ENCODE measurements at regions not wholly inside any gene's neighbourhood (a gene's known extent, or its start where the extent isn't known, plus 50 kb on each side); places are given as distances from the start of the nearest gene placed in this dataset.

DNA sequence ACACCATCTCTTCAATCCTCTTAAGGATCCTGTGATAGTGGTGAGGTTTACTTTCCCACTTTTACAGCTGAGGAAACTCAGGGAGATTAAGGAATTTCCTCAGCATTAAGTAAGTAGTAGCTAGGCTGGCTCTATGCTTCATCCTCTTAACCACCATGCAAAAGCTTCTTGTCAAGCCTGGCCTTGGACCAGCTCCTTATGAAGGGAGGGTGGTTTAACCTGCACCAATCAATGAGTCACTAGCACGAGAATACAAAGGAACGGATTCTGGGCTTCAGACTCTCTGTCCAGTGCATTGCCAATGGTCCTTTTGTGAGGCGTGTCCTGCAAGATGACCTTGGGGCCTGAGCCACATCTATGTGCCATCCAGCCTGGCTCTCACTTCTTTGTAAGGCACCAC is 202.0 kb upstream of the CFAP20DC start:
- Histone ChIP-seq H3K4me2 (no peak overlapping the region), H3K4me1 (no peaks in the 10 kb centered on the region), H3K9me3 (no peaks in the 10 kb centered on the region), H3K27ac (no peak overlapping the region), H3K4me3 (no peak overlapping the region)
- no peak for DNase-seq (ENCODE audit: low read depth in 1 of 2, low spot score in 1 of 2)
- no peak for FAIRE-seq
- ChIA-PET CTCF (interaction anchor here (0.6 kb wide), 1 partner anchor 1630 kb away, joined by 3 read pairs; no protein-coding TSS in a partner anchor), POLR2A (no interaction called here)
- TF ChIP-seq EHF (CRISPR knock-in tag; IDR thresholded peaks at IDR 0.05) (no peak), EP300 (IDR thresholded peaks at IDR 0.05) (no peak), RAD21 (conservative IDR thresholded peaks at IDR 0.05 in 1 of 2, IDR thresholded peaks at IDR 0.05 in 1 of 2) (no peak), SREBF2 (IDR thresholded peaks at IDR 0.05) (no peak), CHD4 (IDR thresholded peaks at IDR 0.05; ENCODE audit: borderline replicate concordance) (no peak), CBX8 (IDR thresholded peaks at IDR 0.05) (no peak), FOSB (CRISPR knock-in tag; IDR thresholded peaks at IDR 0.05) (no peak), NFE2L2 (conservative IDR thresholded peaks at IDR 0.05; ENCODE audit: low read length) (no peak), KDM1A (IDR thresholded peaks at IDR 0.05; ENCODE audit: low read depth) (no peak), JUN (IDR thresholded peaks at IDR 0.05) (no peak), CEBPB (IDR thresholded peaks at IDR 0.05) (no peak), NPAS2 (CRISPR knock-in tag; IDR thresholded peaks at IDR 0.05; ENCODE audit: borderline replicate concordance) (no peak), RCOR1 (IDR thresholded peaks at IDR 0.05; ENCODE audit: low read depth, low read length) (no peak), CBX2 (IDR thresholded peaks at IDR 0.05; ENCODE audit: borderline replicate concordance, low read depth) (no peak), CHD2 (IDR thresholded peaks at IDR 0.05; ENCODE audit: low read length, partially characterized antibody) (no peak)
- TF ChIP-seq, protein P1, sequence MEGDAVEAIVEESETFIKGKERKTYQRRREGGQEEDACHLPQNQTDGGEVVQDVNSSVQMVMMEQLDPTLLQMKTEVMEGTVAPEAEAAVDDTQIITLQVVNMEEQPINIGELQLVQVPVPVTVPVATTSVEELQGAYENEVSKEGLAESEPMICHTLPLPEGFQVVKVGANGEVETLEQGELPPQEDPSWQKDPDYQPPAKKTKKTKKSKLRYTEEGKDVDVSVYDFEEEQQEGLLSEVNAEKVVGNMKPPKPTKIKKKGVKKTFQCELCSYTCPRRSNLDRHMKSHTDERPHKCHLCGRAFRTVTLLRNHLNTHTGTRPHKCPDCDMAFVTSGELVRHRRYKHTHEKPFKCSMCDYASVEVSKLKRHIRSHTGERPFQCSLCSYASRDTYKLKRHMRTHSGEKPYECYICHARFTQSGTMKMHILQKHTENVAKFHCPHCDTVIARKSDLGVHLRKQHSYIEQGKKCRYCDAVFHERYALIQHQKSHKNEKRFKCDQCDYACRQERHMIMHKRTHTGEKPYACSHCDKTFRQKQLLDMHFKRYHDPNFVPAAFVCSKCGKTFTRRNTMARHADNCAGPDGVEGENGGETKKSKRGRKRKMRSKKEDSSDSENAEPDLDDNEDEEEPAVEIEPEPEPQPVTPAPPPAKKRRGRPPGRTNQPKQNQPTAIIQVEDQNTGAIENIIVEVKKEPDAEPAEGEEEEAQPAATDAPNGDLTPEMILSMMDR (IDR thresholded peaks at IDR 0.05): no peak
- no CpG with 5 or more reads among the region's 3 CpGs for WGBS (ENCODE audit: missing lambda C conversion rate)
- no peak for ATAC-seq

DNA sequence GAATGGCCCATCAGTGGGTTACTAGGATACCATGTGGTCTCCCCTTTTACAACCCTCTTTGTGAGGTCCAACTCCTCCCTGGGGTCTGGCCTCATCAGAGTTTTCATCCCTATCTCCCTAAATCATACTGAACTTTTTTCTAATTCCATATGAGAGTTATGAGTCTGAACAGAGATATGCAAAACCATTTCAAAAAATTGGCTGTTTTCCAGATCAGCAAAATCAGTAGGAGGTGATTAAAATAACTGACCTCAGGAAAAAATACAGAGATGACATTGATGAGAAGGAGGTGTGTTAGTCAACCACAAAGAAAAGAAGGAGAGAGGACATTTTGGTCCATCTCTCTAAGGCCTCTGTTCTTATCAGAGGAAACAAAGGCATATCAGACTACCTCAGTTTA is 200.8 kb upstream of the CFAP20DC start:
- Histone ChIP-seq H3K27ac (no peak overlapping the region), H3K4me2 (no peak overlapping the region), H3K4me1 (no peaks in the 10 kb centered on the region), H3K4me3 (no peak overlapping the region), H3K9me3 (no peaks in the 10 kb centered on the region)
- no peak for DNase-seq (ENCODE audit: low read depth in 1 of 2, low spot score in 1 of 2)
- FAIRE-seq: no peak
- ChIA-PET CTCF (no interaction called here), POLR2A (no interaction called here)
- ATAC-seq: no peak
- TF ChIP-seq, protein P2, sequence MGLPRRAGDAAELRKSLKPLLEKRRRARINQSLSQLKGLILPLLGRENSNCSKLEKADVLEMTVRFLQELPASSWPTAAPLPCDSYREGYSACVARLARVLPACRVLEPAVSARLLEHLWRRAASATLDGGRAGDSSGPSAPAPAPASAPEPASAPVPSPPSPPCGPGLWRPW (IDR thresholded peaks at IDR 0.05): no peak
- TF ChIP-seq JUNB (IDR thresholded peaks at IDR 0.05) (no peak), TFCP2L1 (CRISPR knock-in tag; IDR thresholded peaks at IDR 0.05) (no peak), RFX5 (IDR thresholded peaks at IDR 0.05) (no peak), HEYL (CRISPR knock-in tag; IDR thresholded peaks at IDR 0.05) (no peak), RAD21 (conservative IDR thresholded peaks at IDR 0.05 in 1 of 2, IDR thresholded peaks at IDR 0.05 in 1 of 2) (no peak), NR3C1 (IDR thresholded peaks at IDR 0.05) (no peak), FOSB (CRISPR knock-in tag; IDR thresholded peaks at IDR 0.05) (no peak)
- TF ChIP-seq, protein P3, sequence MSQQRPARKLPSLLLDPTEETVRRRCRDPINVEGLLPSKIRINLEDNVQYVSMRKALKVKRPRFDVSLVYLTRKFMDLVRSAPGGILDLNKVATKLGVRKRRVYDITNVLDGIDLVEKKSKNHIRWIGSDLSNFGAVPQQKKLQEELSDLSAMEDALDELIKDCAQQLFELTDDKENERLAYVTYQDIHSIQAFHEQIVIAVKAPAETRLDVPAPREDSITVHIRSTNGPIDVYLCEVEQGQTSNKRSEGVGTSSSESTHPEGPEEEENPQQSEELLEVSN (IDR thresholded peaks at IDR 0.05; ENCODE audit: borderline replicate concordance, low read depth): no peak

DNA sequence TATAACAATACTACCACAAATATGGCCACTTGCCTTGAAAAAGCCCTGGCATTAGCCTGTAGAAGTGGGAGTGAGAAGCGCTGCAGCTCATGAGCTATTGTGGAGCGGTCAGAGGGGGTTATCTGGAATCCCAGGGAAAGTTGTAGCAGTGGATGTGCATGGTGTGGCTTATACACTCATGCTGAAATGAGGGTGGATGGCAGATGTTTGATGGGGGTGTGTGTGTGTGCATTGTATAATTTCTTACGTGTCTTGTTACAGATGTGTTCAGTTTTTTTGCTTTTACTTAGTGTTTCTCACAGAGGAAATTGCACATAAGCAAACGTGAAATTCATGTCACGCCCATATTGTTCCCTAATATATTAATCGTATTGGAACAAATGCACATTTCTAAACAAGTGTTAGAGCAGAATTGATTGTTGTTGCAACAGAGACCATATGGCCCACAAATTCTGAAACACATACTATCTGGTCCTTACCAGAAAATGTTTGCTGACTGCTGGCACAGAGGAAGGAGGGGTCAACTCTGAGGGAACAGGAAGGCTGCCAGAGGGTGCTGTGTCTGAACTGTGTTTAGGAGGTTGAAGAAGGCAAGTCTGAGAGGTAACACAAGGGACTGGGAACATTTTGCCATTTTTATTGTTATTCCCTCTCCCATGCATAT is 200.0 kb upstream of the CFAP20DC start:
- FAIRE-seq (no peak), ATAC-seq (no peak), DNase-seq (ENCODE audit: low read depth in 1 of 2, low spot score in 1 of 2) (no peak)
- WGBS (ENCODE audit: missing lambda C conversion rate): 27% methylated on average over 6 of the region's 6 CpGs
- Histone ChIP-seq H3K27ac (no peak overlapping the region), H3K4me3 (no peak overlapping the region), H3K9me3 (no peaks in the 10 kb centered on the region), H3K4me2 (no peak overlapping the region), H3K4me1 (no peaks in the 10 kb centered on the region)
- CTCF ChIA-PET: no interaction called here
- TF ChIP-seq HOXA7 (CRISPR knock-in tag; IDR thresholded peaks at IDR 0.05): no peak
- TF ChIP-seq, protein P4, sequence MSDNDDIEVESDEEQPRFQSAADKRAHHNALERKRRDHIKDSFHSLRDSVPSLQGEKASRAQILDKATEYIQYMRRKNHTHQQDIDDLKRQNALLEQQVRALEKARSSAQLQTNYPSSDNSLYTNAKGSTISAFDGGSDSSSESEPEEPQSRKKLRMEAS (IDR thresholded peaks at IDR 0.05): no peak
- no peak for TF ChIP-seq EP300 (IDR thresholded peaks at IDR 0.05)
- no peak for TF ChIP-seq CBX2 (IDR thresholded peaks at IDR 0.05; ENCODE audit: borderline replicate concordance, low read depth)
- TF ChIP-seq KDM5A (IDR thresholded peaks at IDR 0.05): no peak
- no peak for TF ChIP-seq CHD4 (IDR thresholded peaks at IDR 0.05; ENCODE audit: borderline replicate concordance)
- TF ChIP-seq, protein P5, sequence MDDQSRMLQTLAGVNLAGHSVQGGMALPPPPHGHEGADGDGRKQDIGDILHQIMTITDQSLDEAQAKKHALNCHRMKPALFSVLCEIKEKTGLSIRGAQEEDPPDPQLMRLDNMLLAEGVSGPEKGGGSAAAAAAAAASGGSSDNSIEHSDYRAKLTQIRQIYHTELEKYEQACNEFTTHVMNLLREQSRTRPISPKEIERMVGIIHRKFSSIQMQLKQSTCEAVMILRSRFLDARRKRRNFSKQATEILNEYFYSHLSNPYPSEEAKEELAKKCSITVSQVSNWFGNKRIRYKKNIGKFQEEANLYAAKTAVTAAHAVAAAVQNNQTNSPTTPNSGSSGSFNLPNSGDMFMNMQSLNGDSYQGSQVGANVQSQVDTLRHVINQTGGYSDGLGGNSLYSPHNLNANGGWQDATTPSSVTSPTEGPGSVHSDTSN (IDR thresholded peaks at IDR 0.05): no peak
- no peak for TF ChIP-seq HOXB13 (CRISPR knock-in tag; IDR thresholded peaks at IDR 0.05; ENCODE audit: low read depth)
- TF ChIP-seq, protein P3 (IDR thresholded peaks at IDR 0.05; ENCODE audit: borderline replicate concordance, low read depth): no peak
- no peak for TF ChIP-seq RARB (CRISPR knock-in tag; IDR thresholded peaks at IDR 0.05)
- no peak for TF ChIP-seq BHLHE40 (IDR thresholded peaks at IDR 0.05; ENCODE audit: low read depth, low read length)
- POLR2A ChIA-PET: no interaction called here
